ENCODE measurements at regions not wholly inside any gene's neighbourhood (a gene's known extent, or its start where the extent isn't known, plus 50 kb on each side); places are given as distances from the start of the nearest gene placed in this dataset.

GRCh38 chr1:232558954-232559353, 71.0 kb downstream of the SIPA1L2 start (continued):
- TF ChIP-seq ZBTB40 (IDR thresholded peaks at IDR 0.05), result no peak
- TF ChIP-seq ZBTB40 (CRISPR knock-in tag; IDR thresholded peaks at IDR 0.05), result no peak
- no peak for TF ChIP-seq NCOA6 (IDR thresholded peaks at IDR 0.05)

Measured in K562 (cell line).